Stimulated activated CD4-positive, alpha-beta T cell treated with anti-CD3 and anti-CD28 coated beads, TNF-alpha, amount 100 ng/mL, for 4 hours (primary cell): ENCODE measurements at regions not wholly inside any gene's neighbourhood (a gene's known extent, or its start where the extent isn't known, plus 50 kb on each side); places are given as distances from the start of the nearest gene placed in this dataset.

Source experiments
- DNase-seq, 3 experiments: peaks; one replicate each; pipeline ENCODE4 v3.0.0-alpha.2; 2020; ENCODE audit warnings: low read depth in 3 of 3

DNA sequence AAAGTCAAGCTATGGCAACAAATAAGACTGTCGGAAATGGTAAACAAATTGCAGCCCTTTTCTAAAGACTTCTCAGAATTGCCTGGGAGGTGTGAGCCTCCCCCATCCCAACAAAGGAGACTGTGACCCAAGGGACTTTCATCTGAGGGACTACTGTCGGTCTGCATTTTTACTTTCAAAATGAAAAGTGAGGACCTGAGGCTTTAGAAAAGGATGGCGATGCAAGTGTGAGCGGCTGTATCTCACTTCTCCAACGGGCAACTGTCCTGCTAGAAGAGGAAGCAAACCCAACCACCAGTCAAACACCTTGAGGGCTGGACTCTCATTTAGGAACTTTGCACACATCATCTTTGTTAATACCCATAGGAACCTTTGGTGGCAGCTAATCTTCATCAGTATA lies 62.6 kb upstream of the CLNK start:
- DNase-seq, result no peak

DNA sequence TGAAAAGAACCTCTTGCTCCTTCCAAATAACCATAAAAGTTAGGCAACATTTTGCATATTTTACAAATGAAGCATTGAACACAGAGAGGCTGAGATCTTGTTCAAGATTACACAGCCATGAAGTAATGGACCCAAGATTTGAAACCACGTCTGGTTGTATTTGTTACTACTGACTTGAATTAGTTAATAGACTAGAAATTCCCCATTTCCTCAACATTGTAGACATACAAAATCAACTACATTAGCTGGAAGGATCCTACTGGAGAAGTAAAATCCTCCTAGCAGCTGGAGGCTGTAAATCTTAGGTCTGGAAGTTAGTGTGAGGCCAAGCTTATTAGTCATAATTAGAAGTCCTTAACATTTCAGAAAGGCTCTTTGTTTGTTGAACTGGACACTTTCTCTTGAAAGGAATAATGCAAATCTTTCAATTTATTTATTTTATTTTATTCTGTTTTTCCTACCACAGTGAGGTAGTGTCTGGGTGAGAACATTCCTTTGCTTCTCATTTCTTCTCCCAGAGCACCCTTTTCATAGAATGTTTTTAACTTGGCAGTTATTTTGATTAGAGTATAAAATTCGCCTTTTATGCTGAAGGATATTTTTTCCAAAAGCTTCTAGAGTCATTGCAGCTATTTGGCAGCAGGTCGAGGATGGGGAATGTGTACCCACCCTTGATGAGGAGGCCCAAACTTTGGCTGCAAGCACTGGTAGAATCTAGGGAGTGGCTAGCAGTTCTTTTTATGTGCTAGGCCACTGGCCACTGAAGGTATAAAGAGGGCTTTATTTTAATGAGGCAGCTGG lies 62.0 kb upstream of the CLNK start:
- no peak for DNase-seq

DNA sequence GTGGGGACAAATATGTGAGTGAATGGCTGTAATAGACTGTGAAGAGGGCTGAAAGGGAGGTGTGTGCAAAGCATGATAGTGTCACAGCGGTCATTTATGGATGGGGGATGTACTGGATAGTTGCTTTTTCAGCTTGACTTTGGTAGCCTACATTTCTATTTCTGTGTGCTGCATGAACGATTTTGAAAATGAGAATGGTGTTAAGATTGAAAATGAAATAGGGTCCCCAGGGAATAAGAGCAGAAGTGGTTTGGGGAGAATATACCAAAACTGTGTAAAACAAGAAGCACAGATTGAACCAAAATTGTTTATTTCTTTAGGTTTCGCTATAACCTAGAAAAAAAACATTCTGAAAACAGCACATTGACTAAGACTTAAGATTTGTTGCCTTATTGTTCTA lies 58.8 kb upstream of the CLNK start:
- DNase-seq, result no peak

DNA sequence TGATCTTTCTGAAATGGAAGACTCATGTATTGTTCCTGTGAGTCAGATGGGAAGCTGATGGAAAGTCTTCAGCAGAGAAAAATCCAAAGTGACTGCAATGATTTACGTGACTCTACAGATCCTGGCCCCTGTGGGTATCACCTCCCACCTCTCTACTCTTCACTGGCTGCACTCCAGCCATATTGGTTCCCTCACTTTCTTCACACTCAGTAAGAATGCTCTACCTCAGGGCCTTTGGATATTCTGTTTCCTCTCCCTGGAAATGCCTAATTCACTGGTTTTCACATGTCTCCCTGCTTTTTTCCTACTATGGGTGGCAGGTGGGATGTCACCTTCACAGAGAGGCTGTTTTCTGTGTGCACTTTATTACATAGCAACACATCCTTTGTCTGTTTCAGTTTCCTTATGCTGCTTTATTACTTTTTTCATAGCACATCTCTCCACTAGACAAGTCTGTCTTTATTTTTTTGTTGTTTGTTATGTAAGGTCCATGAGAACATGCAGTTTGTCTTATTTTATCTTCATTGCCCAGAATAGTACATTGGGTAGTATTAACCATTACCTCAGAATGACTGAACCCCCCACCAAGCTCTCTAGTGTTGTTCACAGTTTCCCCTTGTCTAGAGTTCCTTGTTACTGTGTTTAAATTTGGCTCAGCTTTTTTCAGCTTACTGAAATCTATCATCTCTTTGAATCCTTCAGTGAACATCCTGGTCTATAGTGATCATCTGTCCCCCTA lies 57.6 kb upstream of the CLNK start:
- no peak for DNase-seq

DNA sequence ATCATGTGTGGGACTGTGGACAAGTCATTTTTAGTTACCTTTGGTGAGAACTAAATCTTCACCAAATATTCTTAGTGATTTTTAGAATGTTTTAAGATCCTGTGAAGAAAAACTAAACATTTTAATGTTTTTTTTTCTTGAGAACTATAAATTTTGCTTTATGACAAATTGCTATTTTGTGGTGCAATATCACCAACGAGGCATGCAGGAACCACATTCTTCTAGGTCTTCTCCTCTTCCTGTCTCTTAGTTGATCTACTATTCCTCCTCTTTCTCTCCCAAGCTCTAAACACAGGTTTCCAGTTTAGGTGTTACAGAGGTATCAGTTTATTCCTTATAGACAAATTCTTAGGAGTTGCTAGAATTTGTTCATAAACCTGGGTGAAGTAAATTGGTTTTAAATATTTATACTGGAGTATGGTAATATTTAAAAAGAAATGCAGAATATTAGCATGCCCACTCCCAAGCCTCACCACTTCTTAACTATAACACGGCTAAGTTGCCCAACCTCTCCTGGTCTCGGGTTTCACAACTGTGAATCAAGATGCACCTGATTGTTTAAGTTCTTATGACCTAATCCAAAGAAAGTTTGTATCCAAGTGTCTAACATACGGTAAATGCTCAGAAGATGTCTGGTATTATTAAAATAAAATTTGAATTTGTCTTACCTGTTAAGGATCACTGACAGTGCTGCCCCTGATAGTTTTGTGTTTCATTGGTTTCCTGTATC lies 56.5 kb upstream of the CLNK start:
- DNase-seq, result no peak

DNA sequence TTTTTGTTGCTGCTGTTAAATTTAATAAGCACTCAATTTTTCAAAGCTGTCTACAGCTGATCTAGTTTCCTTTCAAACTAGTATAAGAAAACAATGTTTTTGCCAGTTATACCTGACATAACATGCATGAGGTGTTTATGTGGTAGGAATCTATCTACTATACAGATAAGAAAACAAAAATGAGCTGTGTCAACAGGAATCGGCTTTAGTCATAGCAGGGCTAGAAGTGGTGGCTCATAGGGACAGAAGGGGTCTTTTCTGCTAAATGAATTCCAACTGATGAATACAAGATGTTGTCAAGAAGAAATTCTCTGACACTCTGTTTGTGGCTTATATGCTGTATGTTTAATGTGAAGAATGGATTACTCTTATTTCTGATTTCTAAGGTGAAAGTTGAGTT lies 55.7 kb upstream of the CLNK start:
- DNase-seq, result no peak

DNA sequence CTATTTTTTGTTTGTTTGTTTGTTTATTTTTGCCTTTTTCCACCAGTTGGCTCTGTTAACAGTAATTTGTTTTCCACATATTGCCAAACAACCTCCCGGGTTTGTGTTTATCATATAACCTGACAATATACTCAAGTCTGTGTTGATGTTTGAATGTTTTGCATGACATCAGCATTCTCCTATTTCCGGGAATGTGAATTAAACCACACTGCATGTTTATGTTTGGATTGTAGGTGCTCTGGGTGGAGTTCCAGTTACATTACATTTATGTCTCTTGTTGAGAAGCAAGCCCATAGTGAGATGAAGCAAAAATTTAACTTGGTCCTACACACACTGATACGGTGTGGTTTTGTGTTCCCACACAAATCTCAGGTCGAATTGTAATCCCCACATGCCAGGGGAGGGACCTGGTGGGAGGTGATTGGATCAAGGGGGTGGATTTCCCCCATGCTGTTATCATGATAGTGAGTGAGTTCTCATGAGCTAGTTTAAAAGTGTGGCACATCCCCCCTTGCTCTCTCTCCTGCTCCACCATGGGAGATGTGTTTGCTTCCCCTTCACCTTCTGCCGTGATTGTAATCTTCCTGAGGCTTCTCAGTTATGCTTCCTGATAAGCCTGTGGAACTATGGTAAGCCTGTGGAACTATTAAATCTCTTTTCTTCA lies 54.4 kb upstream of the CLNK start:
- no peak for DNase-seq

DNA sequence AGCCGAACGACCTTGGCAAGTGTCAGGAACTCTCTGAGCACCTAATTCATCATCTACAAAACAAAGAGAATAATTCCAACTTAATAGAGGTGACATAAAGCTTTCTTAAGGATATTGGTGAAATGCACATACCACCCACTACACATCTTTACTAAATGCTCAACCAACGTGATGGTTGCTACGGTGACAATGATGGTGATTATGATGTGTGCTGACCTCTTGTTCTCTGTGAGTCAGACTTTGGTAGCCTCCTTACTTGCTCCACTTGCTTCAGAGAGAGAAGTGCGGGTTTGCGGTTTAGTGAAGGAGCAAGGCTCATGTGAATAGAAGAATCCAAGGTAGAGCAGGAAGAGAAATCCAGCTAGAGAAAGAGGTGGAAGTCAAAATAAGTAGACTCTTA lies 52.8 kb upstream of the CLNK start:
- DNase-seq, result no peak

DNA sequence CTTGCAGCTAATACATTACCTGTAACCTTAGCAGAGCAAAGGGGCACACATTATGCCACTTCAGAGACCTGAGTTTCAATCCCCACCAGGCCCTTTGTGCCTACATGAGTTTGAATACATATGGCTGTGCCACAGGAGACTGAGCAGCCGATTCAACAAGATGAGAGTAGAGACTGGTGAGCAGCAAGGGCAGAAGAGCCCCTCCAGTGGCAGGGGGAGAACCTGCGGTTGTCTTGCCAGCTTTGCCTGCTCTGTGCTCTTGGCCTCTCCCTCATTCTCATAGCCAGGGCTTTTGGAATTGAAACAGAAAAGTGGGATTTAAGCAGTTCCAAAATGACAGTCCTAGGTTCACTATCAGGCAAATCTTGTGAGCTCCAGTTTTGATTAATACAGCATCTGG lies 52.3 kb upstream of the CLNK start:
- no peak for DNase-seq

DNA sequence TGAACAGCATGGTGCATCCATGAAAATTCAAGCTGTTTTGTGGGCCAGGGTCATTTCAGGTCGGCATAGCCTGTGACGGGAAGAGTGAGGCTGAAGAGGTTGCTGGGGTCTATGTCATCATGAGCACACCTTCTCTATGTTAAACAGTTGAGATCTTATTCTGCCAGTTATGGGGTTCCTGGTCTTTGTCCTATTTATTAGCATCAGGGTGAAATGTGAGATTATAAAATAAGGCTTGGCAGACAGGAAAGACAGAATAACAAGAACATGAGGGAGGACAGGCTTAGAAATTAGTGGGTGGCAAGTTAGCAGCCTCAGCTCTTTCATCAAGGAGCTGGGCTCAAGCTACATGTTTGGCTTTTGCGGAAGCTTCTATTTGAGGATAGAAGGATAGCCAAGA lies 51.7 kb upstream of the CLNK start:
- no peak for DNase-seq

DNA sequence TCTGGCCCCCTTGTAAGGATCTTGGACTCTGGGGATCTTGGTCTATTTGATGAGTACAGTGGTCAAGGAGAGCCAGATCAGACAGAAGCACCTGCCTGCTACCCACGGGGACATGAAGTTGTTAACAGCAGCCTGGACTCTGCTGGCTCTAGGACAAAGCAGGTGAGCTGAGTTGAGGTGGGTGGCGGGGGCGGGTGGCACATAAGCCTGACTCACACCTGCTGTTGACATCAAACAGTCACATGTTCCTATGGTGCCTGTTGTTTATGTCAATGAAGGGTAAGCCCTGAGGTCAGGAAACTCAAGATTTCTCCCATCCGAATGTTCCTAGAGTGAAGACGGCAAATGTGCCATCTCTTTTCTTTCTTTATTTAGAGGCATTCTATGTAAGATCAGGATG lies 50.1 kb upstream of the CLNK start:
- peak in 1 of 3 experiments; percentile 5 for DNase-seq
